HG03045 (cell line): ENCODE measurements at regions not wholly inside any gene's neighbourhood (a gene's known extent, or its start where the extent isn't known, plus 50 kb on each side); places are given as distances from the start of the nearest gene placed in this dataset.
"Not testable (repeated sequence)": the region's sequence is repeated elsewhere in the genome, so short reads cannot be mapped to it uniquely, and the experiment has no call there.

Source experiments
- ATAC-seq: cut with Tn5 transposase; IDR thresholded peaks from one replicate; pipeline ENCODE4 v1.9.1; 2021; ENCODE audit warnings: mild to moderate bottlenecking, moderate library complexity; ENCODE audit not compliant: unreplicated experiment

- ATAC-seq, result no peak
Observed at GRCh38 chr5:102049517-102049916, 246.6 kb downstream of the SLCO4C1 start.

- no peak for ATAC-seq
Observed at GRCh38 chr5:102048940-102049339, 247.1 kb downstream of the SLCO4C1 start.

- ATAC-seq, result not testable (repeated sequence)
Observed at GRCh38 chr5:102047073-102047472, 249.0 kb downstream of the SLCO4C1 start.

GRCh38 chr5:102040326-102040725 lies 255.8 kb downstream of the SLCO4C1 start:
- ATAC-seq, result no peak

- ATAC-seq, result no peak
Observed at GRCh38 chr5:102036927-102037326, 259.2 kb downstream of the SLCO4C1 start.

- no peak for ATAC-seq
Observed at GRCh38 chr5:102031711-102032110, 264.4 kb downstream of the SLCO4C1 start.

GRCh38 chr5:102018690-102019089 lies 277.4 kb downstream of the SLCO4C1 start:
- ATAC-seq, result no peak

GRCh38 chr5:102018279-102018678 lies 277.8 kb downstream of the SLCO4C1 start:
- no peak for ATAC-seq

- ATAC-seq, result no peak
Observed at GRCh38 chr5:102014371-102014770, 281.7 kb downstream of the SLCO4C1 start.

GRCh38 chr5:102010644-102011043 lies 285.4 kb downstream of the SLCO4C1 start:
- no peak for ATAC-seq

- ATAC-seq, result no peak
Observed at GRCh38 chr5:101997235-101997634, 298.8 kb downstream of the SLCO4C1 start.

GRCh38 chr5:101995585-101995984 lies 300.5 kb downstream of the SLCO4C1 start:
- no peak for ATAC-seq

- no peak for ATAC-seq
Observed at GRCh38 chr5:101991486-101991885, 304.6 kb downstream of the SLCO4C1 start.

GRCh38 chr5:101989659-101990058 lies 306.4 kb downstream of the SLCO4C1 start:
- ATAC-seq, result no peak

GRCh38 chr5:101977729-101978345 lies 318.2 kb downstream of the SLCO4C1 start:
- ATAC-seq, result peak; percentile 87

GRCh38 chr5:101976933-101977332 lies 319.2 kb downstream of the SLCO4C1 start:
- ATAC-seq, result no peak

- ATAC-seq, result no peak
Observed at GRCh38 chr5:101969742-101970141, 326.3 kb downstream of the SLCO4C1 start.

- no peak for ATAC-seq
Observed at GRCh38 chr5:101966476-101966875, 329.6 kb downstream of the SLCO4C1 start.

- ATAC-seq, result no peak
Observed at GRCh38 chr5:101955891-101956290, 340.2 kb downstream of the SLCO4C1 start.

- no peak for ATAC-seq
Observed at GRCh38 chr5:101950019-101950418, 346.1 kb downstream of the SLCO4C1 start.

- ATAC-seq, result no peak
Observed at GRCh38 chr5:101948615-101949014, 347.5 kb downstream of the SLCO4C1 start.

GRCh38 chr5:101943784-101944183 lies 352.3 kb downstream of the SLCO4C1 start:
- no peak for ATAC-seq

GRCh38 chr5:101942321-101942882 lies 353.7 kb downstream of the SLCO4C1 start:
- ATAC-seq, result peak; percentile 77
